ENCODE measurements at regions not wholly inside any gene's neighbourhood (a gene's known extent, or its start where the extent isn't known, plus 50 kb on each side); places are given as distances from the start of the nearest gene placed in this dataset.

DNA sequence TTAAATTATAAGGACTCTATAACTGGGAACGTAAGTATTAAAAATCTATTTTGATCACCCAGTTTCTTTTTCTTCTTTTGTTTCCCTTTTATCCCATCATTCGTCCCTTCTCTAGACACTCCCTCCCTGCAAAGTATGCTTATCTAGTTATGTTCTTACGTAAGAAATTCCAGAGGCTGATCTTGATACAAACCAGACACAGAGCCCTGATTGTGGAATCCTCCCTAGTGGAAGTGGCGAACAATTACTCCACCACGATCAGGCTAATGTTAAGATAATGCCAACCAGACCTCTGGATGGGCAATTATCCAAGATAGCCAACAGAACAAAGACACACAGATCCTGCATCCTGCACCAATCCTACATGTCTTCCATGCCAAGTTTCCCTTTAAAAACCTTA, 1557.4 kb downstream of the PLA2G4A start:
- no peaks in the 10 kb centered on the region for H3K4me1 ChIP-seq
- no peak overlapping the region for H3K27ac ChIP-seq
- DNase-seq: no peak
- no peaks in the 10 kb centered on the region for H3K27me3 ChIP-seq
- H3K36me3 ChIP-seq: no peaks in the 10 kb centered on the region
- TF ChIP-seq, protein P1, sequence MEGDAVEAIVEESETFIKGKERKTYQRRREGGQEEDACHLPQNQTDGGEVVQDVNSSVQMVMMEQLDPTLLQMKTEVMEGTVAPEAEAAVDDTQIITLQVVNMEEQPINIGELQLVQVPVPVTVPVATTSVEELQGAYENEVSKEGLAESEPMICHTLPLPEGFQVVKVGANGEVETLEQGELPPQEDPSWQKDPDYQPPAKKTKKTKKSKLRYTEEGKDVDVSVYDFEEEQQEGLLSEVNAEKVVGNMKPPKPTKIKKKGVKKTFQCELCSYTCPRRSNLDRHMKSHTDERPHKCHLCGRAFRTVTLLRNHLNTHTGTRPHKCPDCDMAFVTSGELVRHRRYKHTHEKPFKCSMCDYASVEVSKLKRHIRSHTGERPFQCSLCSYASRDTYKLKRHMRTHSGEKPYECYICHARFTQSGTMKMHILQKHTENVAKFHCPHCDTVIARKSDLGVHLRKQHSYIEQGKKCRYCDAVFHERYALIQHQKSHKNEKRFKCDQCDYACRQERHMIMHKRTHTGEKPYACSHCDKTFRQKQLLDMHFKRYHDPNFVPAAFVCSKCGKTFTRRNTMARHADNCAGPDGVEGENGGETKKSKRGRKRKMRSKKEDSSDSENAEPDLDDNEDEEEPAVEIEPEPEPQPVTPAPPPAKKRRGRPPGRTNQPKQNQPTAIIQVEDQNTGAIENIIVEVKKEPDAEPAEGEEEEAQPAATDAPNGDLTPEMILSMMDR (IDR thresholded peaks at IDR 0.05): no peak
- no peak for TF ChIP-seq POLR2A (IDR thresholded peaks at IDR 0.05)
- intact Hi-C loops (cut with DNase I): no loop called here
- 83 to 85% methylated on average over 5 of the region's 5 CpGs for WGBS, 2 donors
- H3K4me3 ChIP-seq (replicated peaks in 1 of 3): no peak overlapping the region
- no peaks in the 10 kb centered on the region for H3K9me3 ChIP-seq

DNA sequence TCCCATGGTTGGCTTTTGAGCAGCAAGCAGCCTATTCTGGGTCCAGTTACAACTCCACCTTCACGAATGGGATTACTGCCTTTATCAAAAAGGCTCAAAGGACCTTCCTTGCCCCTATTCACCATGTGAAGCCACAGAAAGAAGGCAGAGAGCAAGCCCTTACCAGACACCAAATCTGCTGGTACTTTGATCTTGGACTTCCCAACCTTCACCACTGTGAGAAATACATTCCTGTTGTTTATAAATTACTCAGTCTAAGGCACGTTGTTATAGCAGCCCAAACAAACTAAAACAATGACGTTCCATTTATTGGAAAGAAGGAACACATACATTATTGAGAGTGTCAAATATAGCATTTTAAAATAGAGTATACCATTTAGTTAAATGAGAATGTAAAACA, 1557.9 kb downstream of the PLA2G4A start:
- H3K4me1 ChIP-seq: no peaks in the 10 kb centered on the region
- no peaks in the 10 kb centered on the region for H3K36me3 ChIP-seq
- H3K27ac ChIP-seq: no peak overlapping the region
- intact Hi-C loops (cut with DNase I): no loop called here
- 75 to 76% methylated on average over 3 of the region's 3 CpGs for WGBS, 2 donors
- H3K27me3 ChIP-seq: no peaks in the 10 kb centered on the region
- H3K9me3 ChIP-seq: no peaks in the 10 kb centered on the region
- H3K4me3 ChIP-seq (replicated peaks in 1 of 3): no peak overlapping the region
- no peak for DNase-seq
- TF ChIP-seq POLR2A (IDR thresholded peaks at IDR 0.05): no peak
- TF ChIP-seq, protein P1 (IDR thresholded peaks at IDR 0.05): no peak

DNA sequence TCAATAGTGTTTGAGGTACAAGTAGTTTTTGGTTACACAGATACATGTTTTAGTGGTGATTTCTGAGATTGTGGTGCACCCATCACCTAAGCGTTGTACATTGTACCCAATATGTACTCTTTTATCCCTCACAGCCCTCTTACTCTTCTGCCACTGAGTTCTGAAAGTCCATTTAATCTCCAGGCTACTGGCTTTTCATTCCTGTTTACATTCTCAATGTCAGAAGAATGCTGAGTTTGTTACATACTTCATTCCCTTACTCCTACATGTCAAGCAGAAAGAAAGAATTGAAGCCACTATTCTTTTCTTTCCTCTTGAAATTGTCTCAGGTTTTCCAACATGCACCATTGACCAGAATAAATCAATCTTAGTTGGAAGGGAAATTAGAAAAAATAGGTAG, 1565.9 kb downstream of the PLA2G4A start:
- no peaks in the 10 kb centered on the region for H3K4me1 ChIP-seq
- no peak overlapping the region for H3K27ac ChIP-seq
- WGBS, 2 donors: 98% methylated on average over 1 of the region's 1 CpG
- no peak overlapping the region for H3K4me3 ChIP-seq (replicated peaks in 1 of 3)
- no peaks in the 10 kb centered on the region for H3K27me3 ChIP-seq
- DNase-seq: no peak
- no peak for TF ChIP-seq POLR2A (IDR thresholded peaks at IDR 0.05)
- no peaks in the 10 kb centered on the region for H3K36me3 ChIP-seq
- no peaks in the 10 kb centered on the region for H3K9me3 ChIP-seq
- intact Hi-C loops (cut with DNase I): no loop called here

DNA sequence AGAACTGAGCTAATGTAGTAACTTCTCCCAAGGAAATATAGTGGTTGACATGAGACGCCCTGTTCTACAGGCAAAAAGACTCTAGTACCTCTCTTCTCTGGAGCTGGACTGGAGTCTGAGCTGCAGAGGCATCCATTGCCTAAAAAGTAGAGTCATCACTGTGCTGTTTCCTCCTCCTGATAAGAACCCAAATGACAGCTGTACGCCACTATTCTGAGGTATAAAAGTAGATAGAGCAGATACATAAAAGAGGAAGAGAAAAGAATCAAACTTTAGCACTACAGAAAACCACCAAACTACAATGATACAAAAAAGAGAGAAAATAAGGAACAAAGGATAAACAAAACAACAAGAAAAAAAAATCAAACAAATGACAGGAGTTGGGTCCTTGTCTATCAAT, 1568.8 kb downstream of the PLA2G4A start:
- no peaks in the 10 kb centered on the region for H3K9me3 ChIP-seq
- H3K27me3 ChIP-seq: no peaks in the 10 kb centered on the region
- DNase-seq: no peak
- no peak overlapping the region for H3K4me3 ChIP-seq (replicated peaks in 1 of 3)
- intact Hi-C loops (cut with DNase I): no loop called here
- no peak overlapping the region for H3K27ac ChIP-seq
- no peaks in the 10 kb centered on the region for H3K4me1 ChIP-seq
- 97 to 98% methylated on average over 2 of the region's 2 CpGs for WGBS, 2 donors
- TF ChIP-seq, protein P1 (IDR thresholded peaks at IDR 0.05): no peak
- TF ChIP-seq POLR2A (IDR thresholded peaks at IDR 0.05): no peak
- H3K36me3 ChIP-seq: no peaks in the 10 kb centered on the region

DNA sequence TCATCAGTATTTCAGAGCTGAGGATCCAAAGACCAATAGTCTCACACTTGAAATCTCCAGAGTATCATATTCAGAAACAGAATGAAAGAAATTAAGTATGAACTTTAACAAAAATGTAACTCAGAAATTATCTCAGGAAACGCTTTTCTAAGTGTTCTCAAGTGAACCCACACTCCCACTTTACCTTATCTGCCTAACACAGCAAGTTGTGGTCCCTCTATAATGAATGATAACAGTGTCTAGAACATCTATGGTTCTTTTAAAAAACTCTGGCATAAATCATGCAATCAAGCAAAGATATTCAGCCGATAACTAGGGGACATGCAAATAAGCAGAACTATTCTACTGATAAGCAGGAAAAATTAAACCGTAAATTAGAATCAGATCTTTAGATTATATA, 1574.2 kb downstream of the PLA2G4A start:
- WGBS, 2 donors: 79 to 84% methylated on average over 3 of the region's 3 CpGs
- TF ChIP-seq, protein P1 (IDR thresholded peaks at IDR 0.05): no peak
- TF ChIP-seq POLR2A (IDR thresholded peaks at IDR 0.05): no peak

DNA sequence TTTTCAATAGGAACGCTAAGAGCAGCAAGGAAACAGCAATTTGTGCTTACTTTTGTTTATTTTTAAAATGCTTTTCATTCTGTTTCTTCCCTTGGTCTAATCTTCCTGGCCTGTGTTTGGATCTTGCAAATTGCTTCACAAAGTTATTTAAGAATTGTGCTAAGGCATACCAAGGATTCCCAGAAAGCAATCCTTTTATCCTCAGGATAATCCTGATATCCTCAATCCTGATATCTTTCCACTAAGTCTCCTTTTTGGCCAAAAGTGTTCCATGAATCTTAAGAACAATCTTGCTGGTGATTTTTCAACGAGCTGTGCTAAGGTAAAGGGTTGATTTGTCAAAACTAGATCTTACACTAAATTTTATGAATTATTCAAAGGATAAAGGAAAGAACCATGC, 1577.9 kb downstream of the PLA2G4A start:
- no peak overlapping the region for H3K4me3 ChIP-seq (replicated peaks in 1 of 3)
- H3K36me3 ChIP-seq: no peaks in the 10 kb centered on the region
- no peak for TF ChIP-seq POLR2A (IDR thresholded peaks at IDR 0.05)
- TF ChIP-seq, protein P1 (IDR thresholded peaks at IDR 0.05): no peak
- no peaks in the 10 kb centered on the region for H3K9me3 ChIP-seq
- WGBS, 2 donors: 75 to 83% methylated on average over 2 of the region's 2 CpGs
- H3K27ac ChIP-seq: no peak overlapping the region
- no peaks in the 10 kb centered on the region for H3K4me1 ChIP-seq
- no peaks in the 10 kb centered on the region for H3K27me3 ChIP-seq
- no peak for DNase-seq
- intact Hi-C loops (cut with DNase I): no loop called here

More for the DNA sequence above, 1574.2 kb downstream of the PLA2G4A start:
- intact Hi-C loops (cut with DNase I): no loop called here
- H3K27me3 ChIP-seq: no peaks in the 10 kb centered on the region
- no peaks in the 10 kb centered on the region for H3K4me1 ChIP-seq
- H3K4me3 ChIP-seq (replicated peaks in 1 of 3): no peak overlapping the region
- DNase-seq: no peak
- no peaks in the 10 kb centered on the region for H3K36me3 ChIP-seq
- no peaks in the 10 kb centered on the region for H3K9me3 ChIP-seq
- no peak overlapping the region for H3K27ac ChIP-seq
